HG03469 (cell line): ENCODE measurements at regions not wholly inside any gene's neighbourhood (a gene's known extent, or its start where the extent isn't known, plus 50 kb on each side); places are given as distances from the start of the nearest gene placed in this dataset.
"Not testable (repeated sequence)": the region's sequence is repeated elsewhere in the genome, so short reads cannot be mapped to it uniquely, and the experiment has no call there.

ENCODE experiments used
- ATAC-seq: cut with Tn5 transposase; IDR thresholded peaks from one replicate; pipeline ENCODE4 v1.9.1; 2021; ENCODE audit warnings: mild to moderate bottlenecking, moderate library complexity, moderate number of reproducible peaks; ENCODE audit not compliant: unreplicated experiment

GRCh38 chr22:23384431-23384830 is 195.7 kb downstream of the IGLL1 start:
- ATAC-seq = no peak

GRCh38 chr22:23383491-23384361 is 196.4 kb downstream of the IGLL1 start:
- no peak for ATAC-seq

DNA sequence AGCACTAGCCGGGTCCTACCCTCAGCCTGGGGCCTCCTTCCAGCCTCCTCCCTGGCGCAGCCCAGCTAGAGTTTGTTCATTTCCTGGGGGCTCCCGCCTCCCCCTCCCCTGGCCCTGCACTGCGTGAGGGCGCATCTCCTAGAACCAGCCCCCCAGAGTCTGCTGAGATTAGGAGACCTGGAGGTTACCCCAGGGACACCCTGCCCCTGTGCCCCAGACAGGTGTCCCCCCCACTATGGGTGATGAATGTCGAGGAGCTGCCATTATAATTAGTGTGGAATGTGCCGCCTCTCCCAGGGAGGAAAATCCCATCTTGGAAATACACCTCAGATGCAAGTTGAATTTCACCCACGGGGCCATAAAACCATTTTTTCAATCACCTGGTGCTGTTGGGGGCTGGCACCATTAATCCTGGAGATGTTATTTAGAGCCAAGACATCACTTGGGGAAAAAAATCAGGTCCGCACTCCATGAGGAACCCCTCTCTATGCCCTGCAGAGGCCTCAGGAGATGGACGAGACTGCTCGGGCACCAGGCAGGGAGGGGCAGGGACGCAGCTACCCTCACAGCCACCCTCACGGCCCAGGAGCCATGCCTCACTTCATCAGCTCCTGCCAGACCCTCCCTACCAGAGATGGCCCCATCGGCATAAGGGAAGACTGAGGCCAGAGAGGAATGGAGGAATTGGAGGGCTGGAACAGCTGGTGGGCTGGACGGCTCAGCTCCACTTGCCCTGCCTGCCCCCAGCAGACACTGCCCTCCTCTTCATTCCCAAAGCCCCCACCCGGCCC is 197.5 kb downstream of the IGLL1 start:
- ATAC-seq = no peak

DNA sequence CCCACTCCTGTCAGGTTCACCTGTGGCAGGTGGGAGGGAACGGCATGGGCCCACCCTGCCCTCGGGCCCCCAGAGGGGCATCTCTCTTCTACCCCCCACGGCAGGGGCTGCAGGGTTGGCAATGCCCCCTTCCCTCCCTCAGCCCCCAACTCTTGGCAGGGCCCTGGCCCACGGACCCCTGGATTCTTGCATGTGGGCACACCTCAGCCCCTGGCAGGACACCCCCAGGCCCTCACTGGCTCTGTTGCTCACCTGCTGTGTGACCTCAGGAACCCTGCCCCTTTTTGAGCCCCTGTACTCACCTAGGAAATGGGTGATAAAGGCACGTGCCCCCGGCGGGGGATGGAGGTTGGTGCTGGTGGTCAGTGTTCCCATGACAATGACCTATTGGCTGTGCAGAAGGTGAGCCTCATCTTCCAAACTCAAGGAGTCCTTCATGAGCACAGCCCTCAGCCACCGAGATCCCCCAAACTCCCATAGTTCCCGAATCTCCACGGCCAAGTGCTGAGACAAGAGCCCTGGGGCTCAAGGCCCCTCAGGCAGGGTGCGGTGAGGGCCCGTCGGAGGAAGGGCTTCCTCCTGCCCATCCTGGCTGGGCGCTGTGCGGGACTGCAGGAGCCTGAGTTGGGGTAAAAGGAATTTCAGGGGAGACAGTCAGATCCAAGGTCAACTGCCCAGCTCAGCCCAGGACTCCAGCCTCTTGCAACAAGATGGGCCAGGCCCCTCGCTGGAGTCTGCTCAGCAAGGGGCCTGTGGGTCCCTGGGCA is 198.2 kb downstream of the IGLL1 start:
- no peak for ATAC-seq

DNA sequence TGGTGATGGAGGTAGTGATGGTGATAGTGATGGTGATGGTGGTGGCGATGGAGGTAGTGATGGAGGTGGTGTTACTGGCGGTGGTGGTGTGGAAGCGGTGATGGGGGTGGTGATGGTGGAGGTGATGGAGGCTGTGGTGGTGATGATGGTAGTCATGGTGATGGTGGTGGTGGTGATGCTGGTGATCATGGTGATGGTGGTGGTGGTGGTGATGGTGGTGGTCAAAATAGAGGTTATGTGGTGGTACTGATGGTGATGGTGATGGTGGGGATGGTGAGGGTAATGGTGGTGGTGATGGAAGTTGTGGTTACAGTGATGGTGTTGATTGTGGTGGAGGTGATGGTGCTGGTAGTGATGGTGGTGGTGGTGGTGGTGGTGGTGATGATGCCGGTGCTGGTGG is 199.2 kb downstream of the IGLL1 start:
- no peak for ATAC-seq

GRCh38 chr22:23380230-23380573 is 199.9 kb downstream of the IGLL1 start:
- no peak for ATAC-seq

GRCh38 chr22:23379540-23380229 is 199.4 kb downstream of the BCR start:
- not testable (repeated sequence) for ATAC-seq

- no peak for ATAC-seq
These were observed 197.5 kb downstream of the BCR start for GRCh38 chr22:23377767-23378166.

GRCh38 chr22:23376256-23376655 is 195.9 kb downstream of the BCR start:
- ATAC-seq = no peak

DNA sequence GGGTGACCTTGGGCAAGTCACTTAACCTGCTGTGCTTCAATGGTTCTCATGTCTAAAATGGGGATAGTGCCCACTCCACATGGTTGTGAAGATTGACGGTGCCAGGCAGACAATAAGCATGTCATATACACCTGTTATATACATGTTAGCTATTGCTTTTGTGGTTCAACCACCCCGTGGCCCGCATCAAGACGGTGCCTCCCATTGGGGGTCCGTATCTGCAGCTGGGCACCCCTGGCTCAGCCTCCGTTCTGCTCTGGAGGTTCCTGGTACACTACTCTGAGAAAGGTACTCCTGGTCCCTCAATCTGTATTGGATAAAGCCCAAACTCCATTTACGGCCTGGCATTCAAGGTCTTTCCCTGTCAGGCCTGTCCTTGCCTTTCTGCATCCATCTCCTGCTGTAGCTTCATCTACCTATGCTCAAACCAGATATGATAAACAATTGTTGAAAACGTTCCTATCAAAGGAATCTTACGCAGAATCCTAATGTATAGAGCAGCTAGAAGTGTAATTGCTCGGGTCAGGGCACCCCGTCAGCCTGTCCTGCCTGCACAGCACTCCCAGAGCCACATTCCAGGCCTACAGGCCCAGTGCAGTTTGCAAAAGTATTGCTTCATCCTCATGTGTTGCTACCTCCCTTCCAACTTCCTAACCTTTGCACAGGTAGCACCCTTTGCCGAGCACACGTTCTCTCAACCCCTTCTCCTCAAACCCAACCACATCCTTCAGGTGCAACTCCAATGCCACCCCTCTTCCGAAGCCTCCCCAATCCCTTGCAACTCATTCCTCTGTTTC is 194.9 kb downstream of the BCR start:
- ATAC-seq = no peak

DNA sequence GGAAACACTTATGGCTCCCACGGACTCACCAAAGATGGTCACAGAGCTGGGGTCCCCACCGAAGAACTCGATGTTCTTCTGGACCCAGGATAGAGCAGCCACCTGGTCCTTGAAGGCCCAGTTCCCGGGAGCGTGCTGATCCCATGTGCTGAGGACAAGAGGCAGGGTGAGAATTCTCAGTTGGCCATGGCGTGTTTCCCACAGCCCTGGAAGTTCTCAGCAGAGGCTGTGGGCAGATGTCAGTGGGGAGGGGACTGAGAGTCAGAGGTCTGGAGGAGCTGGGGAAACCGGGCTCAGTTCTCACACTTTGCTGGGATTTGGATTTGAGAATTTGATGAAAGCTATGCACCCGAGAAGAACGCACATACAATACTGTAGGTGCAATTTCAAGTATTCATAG is 193.3 kb downstream of the BCR start:
- no peak for ATAC-seq

GRCh38 chr22:23370251-23370650 is 189.9 kb downstream of the BCR start:
- ATAC-seq = no peak

DNA sequence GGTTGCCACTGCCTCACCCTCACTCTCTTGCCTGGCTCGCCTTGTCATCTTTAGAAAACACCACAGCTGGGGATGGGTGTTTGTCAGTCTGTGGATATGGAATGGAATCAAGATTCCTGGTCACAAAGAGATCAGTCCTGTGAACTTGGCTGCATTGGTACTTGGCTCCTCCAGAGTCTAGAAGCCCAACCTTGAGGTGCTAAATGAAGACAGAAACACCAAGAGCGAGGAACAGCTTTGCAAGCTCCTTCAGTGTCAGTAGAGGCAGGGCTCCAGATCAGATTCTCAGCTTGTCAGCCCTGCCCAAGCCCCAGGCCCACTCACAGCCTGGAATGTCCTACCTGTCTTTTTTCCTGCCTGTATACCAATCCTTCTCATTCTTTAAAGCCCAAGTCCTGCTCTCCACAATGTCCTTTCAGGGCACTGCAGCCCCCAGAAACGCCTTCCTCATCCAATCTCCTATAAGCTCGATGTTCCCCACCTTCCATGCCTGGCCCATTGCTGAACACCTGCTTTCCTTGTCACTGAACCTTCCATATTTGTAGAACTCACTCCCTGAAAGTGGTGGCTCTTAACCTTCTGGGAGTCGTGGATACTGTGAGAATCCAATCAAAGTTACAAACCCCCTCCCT is 188.9 kb downstream of the BCR start:
- no peak for ATAC-seq
